SK-N-MC (cell line): ENCODE measurements at regions not wholly inside any gene's neighbourhood (a gene's known extent, or its start where the extent isn't known, plus 50 kb on each side); places are given as distances from the start of the nearest gene placed in this dataset.

Experiments used
- EZH2 ChIP-seq: fragments of 200-600 bp; sonication (generic); IDR thresholded peaks from one replicate; pipeline ENCODE4 v1.6.1; 2017; ENCODE audit warnings: antibody characterized with exemption
- POLR2AphosphoS5 ChIP-seq: IDR thresholded peaks from 2 replicates; pipeline ENCODE4 v1.6.1; 2012; ENCODE audit warnings: mild to moderate bottlenecking, low read depth, low read length, borderline replicate concordance

GRCh38 chr10:121154310-121154709 lies 303.1 kb downstream of the WDR11 start:
- TF ChIP-seq POLR2AphosphoS5 (no peak), EZH2 (no peak)
